Effector memory CD4-positive, alpha-beta T cell (primary cell): ENCODE measurements at regions not wholly inside any gene's neighbourhood (a gene's known extent, or its start where the extent isn't known, plus 50 kb on each side); places are given as distances from the start of the nearest gene placed in this dataset.
"Not testable (repeated sequence)": the region's sequence is repeated elsewhere in the genome, so short reads cannot be mapped to it uniquely, and the experiment has no call there.

Experiments used
- DNase-seq, 3 donors: peaks; one replicate each; pipeline ENCODE4 v3.0.0-alpha.2; 2020
- H3K27ac ChIP-seq: 2 replicates; pipeline ENCODE4 v1.7.0; 2013; ENCODE audit warnings: mild to moderate bottlenecking, low read length, moderate library complexity; ENCODE audit not compliant: insufficient read depth, poor library complexity, severe bottlenecking
- H3K27me3 ChIP-seq: replicated peaks from 2 replicates; pipeline ENCODE4 v1.7.0; 2013; ENCODE audit warnings: mild to moderate bottlenecking, low read length; ENCODE audit not compliant: insufficient read depth, control insufficient read depth, poor library complexity, severe bottlenecking
- H3K36me3 ChIP-seq: 2 replicates; pipeline ENCODE4 v1.7.0; 2013; ENCODE audit warnings: mild to moderate bottlenecking, low read length, moderate library complexity; ENCODE audit not compliant: control insufficient read depth, insufficient read depth
- H3K4me1 ChIP-seq: 2 replicates; pipeline ENCODE4 v1.7.0; 2013; ENCODE audit warnings: low read length, mild to moderate bottlenecking; ENCODE audit not compliant: control insufficient read depth, insufficient read depth, poor library complexity, severe bottlenecking
- H3K4me3 ChIP-seq: 2 replicates; pipeline ENCODE4 v1.7.0; 2013; ENCODE audit warnings: low read length, low read depth, mild to moderate bottlenecking; ENCODE audit not compliant: insufficient read depth, poor library complexity, severe bottlenecking
- H3K9me3 ChIP-seq: 2 replicates; pipeline ENCODE4 v1.7.0; 2013; ENCODE audit warnings: mild to moderate bottlenecking, low read length, moderate library complexity; ENCODE audit not compliant: control insufficient read depth

GRCh38 chr15:92724144-92724543 lies 68.6 kb upstream of the FAM174B start:
- Histone ChIP-seq H3K4me3 (no peak overlapping the region), H3K4me1 (no peaks in the 10 kb centered on the region), H3K27me3 (no peaks in the 10 kb centered on the region), H3K9me3 (no peaks in the 10 kb centered on the region), H3K27ac (no peak overlapping the region), H3K36me3 (no peaks in the 10 kb centered on the region)
- DNase-seq = no peak

DNA sequence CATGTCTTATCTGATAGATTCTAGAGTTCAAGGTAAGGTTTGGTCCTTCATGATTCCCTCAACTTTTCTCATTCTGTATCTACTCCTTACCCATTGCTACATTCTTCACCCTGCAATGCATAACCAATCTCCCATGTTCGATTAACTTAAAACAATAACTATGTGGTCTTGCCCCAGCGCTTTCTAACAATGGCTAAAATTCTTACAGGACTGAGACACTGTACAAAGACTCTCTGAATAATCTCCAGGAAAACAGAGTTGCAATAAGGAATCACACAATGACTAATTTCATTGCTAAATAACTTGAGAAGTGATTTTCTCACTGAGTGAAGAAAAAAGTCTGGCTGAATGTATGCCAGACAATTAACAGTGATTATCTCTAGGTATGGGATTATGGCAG lies 69.6 kb upstream of the FAM174B start:
- Histone ChIP-seq H3K9me3 (no peaks in the 10 kb centered on the region), H3K27me3 (no peaks in the 10 kb centered on the region), H3K4me3 (no peak overlapping the region), H3K36me3 (no peaks in the 10 kb centered on the region), H3K4me1 (no peaks in the 10 kb centered on the region), H3K27ac (no peak overlapping the region)
- no peak for DNase-seq

DNA sequence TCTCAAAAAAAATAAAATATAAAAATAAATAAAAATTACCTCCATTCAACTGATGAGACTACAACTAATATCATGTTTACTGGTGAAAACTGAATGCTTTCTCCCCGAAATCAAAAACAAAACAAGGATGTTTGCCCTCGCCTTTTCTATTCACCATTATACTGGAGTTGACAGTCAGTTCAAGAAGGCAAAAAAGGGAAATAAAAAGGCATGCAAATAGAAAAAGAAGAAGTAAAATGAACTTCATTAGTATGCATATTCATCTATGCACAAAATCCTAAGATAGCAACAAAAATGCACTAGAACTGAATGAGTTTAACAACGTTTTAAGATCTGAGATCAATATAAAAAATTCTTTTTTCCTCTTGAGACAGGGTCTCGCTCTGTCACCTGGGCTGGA lies 72.7 kb upstream of the FAM174B start:
- Histone ChIP-seq H3K9me3 (no peaks in the 10 kb centered on the region), H3K36me3 (no peaks in the 10 kb centered on the region), H3K4me3 (no peak overlapping the region), H3K4me1 (no peaks in the 10 kb centered on the region), H3K27ac (no peak overlapping the region), H3K27me3 (no peaks in the 10 kb centered on the region)
- no peak for DNase-seq

GRCh38 chr15:92733090-92733933 lies 77.7 kb upstream of the FAM174B start:
- Histone ChIP-seq H3K4me1 (no peaks in the 10 kb centered on the region), H3K27me3 (no peaks in the 10 kb centered on the region), H3K36me3 (no peaks in the 10 kb centered on the region), H3K9me3 (no peaks in the 10 kb centered on the region), H3K4me3 (no peak overlapping the region), H3K27ac (no peak overlapping the region)
- no peak for DNase-seq

- H3K4me1 ChIP-seq = no peaks in the 10 kb centered on the region
- H3K27ac ChIP-seq = no peak overlapping the region
- H3K27me3 ChIP-seq = no peaks in the 10 kb centered on the region
- DNase-seq = no peak
- peak overlapping the region; percentile 22 for H3K4me3 ChIP-seq
- H3K36me3 ChIP-seq = no peaks in the 10 kb centered on the region
- H3K9me3 ChIP-seq = no peaks in the 10 kb centered on the region
These were observed 78.5 kb upstream of the FAM174B start for GRCh38 chr15:92733934-92734521.

DNA sequence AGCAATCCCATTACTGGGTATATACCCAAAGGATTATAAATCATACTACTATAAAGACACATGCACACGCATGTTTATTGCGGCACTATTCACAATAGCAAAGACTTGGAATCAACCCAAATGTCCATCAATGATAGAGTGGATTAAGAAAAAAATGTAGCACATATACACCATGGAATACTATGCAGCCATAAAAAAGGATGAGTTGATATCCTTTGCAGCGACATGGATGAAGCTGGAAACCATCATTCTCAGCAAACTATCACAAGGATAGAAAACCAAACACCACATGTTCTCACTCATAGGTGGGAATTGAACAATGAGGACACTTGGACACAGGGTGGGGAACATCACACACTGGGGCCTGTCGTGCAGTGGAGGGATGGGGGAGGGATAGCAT lies 83.7 kb upstream of the FAM174B start:
- not testable (repeated sequence) for H3K36me3 ChIP-seq, H3K27me3 ChIP-seq, H3K4me3 ChIP-seq, H3K4me1 ChIP-seq, H3K27ac ChIP-seq, DNase-seq, H3K9me3 ChIP-seq

DNA sequence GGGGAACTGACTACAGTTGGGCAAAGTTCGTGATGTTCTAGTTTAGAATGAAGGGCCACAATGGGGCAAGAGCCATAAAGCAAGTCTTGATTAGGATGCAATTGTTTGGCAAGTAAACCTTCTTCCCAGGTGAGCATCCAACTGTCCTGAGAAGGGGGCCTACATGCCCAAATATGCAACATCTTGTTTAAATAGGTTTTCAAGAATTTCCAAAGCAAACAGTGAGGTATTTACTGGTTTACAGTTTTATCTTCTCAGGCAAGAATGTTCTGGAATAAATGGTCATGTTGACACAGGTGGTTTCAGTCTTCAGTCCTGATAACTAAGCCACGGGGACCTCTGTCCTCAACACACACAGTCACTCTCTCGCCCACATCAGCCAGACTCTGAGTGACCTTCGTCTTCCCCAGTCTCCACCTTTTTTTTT lies 90.3 kb upstream of the FAM174B start:
- H3K4me1 ChIP-seq = no peaks in the 10 kb centered on the region
- H3K4me3 ChIP-seq = no peak overlapping the region
- no peak for DNase-seq
- H3K27ac ChIP-seq = no peak overlapping the region
- H3K27me3 ChIP-seq = no peaks in the 10 kb centered on the region
- H3K36me3 ChIP-seq = no peaks in the 10 kb centered on the region
- H3K9me3 ChIP-seq = no peaks in the 10 kb centered on the region

GRCh38 chr15:92747047-92747446 lies 91.5 kb upstream of the FAM174B start:
- H3K36me3 ChIP-seq = no peaks in the 10 kb centered on the region
- H3K27me3 ChIP-seq = no peaks in the 10 kb centered on the region
- DNase-seq = no peak
- H3K9me3 ChIP-seq = no peaks in the 10 kb centered on the region
- H3K27ac ChIP-seq = no peak overlapping the region
- H3K4me1 ChIP-seq = no peaks in the 10 kb centered on the region
- no peak overlapping the region for H3K4me3 ChIP-seq

DNA sequence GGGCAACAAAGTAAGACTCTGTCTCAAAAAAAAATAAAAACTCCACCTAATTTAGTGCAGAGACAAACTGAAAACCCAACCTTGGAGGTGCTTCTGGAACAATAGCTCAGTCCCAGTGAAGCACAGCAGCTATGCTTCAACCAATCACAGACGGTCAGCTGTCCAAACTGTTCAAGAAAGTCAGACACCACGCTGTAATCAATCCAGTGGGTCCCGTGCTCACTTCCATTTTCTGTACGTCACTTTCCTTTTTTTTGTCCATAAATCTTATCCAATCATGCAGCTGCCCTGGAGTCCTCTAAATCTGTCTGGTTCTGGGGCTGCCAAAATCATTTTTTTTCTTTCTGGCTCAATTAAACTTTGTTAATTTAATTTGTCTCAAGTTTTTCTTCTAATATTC lies 93.6 kb upstream of the FAM174B start:
- Histone ChIP-seq H3K36me3 (no peaks in the 10 kb centered on the region), H3K4me1 (no peaks in the 10 kb centered on the region), H3K27me3 (no peaks in the 10 kb centered on the region), H3K9me3 (no peaks in the 10 kb centered on the region), H3K27ac (no peak overlapping the region), H3K4me3 (no peak overlapping the region)
- no peak for DNase-seq

- no peaks in the 10 kb centered on the region for H3K4me1 ChIP-seq
- no peaks in the 10 kb centered on the region for H3K27me3 ChIP-seq
- DNase-seq = no peak
- no peaks in the 10 kb centered on the region for H3K36me3 ChIP-seq
- no peak overlapping the region for H3K27ac ChIP-seq
- H3K4me3 ChIP-seq = no peak overlapping the region
- H3K9me3 ChIP-seq = no peaks in the 10 kb centered on the region
These were observed 94.4 kb upstream of the FAM174B start for GRCh38 chr15:92749946-92750345.
